ENCODE measurements at regions not wholly inside any gene's neighbourhood (a gene's known extent, or its start where the extent isn't known, plus 50 kb on each side); places are given as distances from the start of the nearest gene placed in this dataset.
"Not testable (repeated sequence)": the region's sequence is repeated elsewhere in the genome, so short reads cannot be mapped to it uniquely, and the experiment has no call there.

- no peak overlapping the region for H3K4me3 ChIP-seq
- no peaks in the 10 kb centered on the region for H3K9me3 ChIP-seq
- no peaks in the 10 kb centered on the region for H3K36me3 ChIP-seq
- H3K27ac ChIP-seq = no peak overlapping the region
- TF ChIP-seq CTCF (IDR thresholded peaks at IDR 0.05) = no peak
- intact Hi-C loops (cut with DNase I) = no loop called here
- H3K27me3 ChIP-seq = no peaks in the 10 kb centered on the region
- DNase-seq (ENCODE audit: low spot score in 2 of 2) = no peak
- no peaks in the 10 kb centered on the region for H3K4me1 ChIP-seq
Measured at GRCh38 chr5:105172918-105173317, 1610.3 kb upstream of the NUDT12 start.

- no peaks in the 10 kb centered on the region for H3K9me3 ChIP-seq
- DNase-seq (ENCODE audit: low spot score in 2 of 2) = no peak
- no peak overlapping the region for H3K4me3 ChIP-seq
- H3K4me1 ChIP-seq = no peaks in the 10 kb centered on the region
- no peaks in the 10 kb centered on the region for H3K36me3 ChIP-seq
- TF ChIP-seq CTCF (IDR thresholded peaks at IDR 0.05) = no peak
- intact Hi-C loops (cut with DNase I) = no loop called here
- no peaks in the 10 kb centered on the region for H3K27me3 ChIP-seq
- no peak overlapping the region for H3K27ac ChIP-seq
Measured at GRCh38 chr5:105168806-105169205, 1606.2 kb upstream of the NUDT12 start.

GRCh38 chr5:105167092-105167491, 1604.5 kb upstream of the NUDT12 start:
- H3K4me3 ChIP-seq = no peak overlapping the region
- no peak for DNase-seq (ENCODE audit: low spot score in 2 of 2)
- H3K27ac ChIP-seq = no peak overlapping the region
- H3K27me3 ChIP-seq = no peaks in the 10 kb centered on the region
- H3K36me3 ChIP-seq = no peaks in the 10 kb centered on the region
- H3K4me1 ChIP-seq = no peaks in the 10 kb centered on the region
- H3K9me3 ChIP-seq = no peaks in the 10 kb centered on the region
- intact Hi-C loops (cut with DNase I) = no loop called here
- no peak for TF ChIP-seq CTCF (IDR thresholded peaks at IDR 0.05)

GRCh38 chr5:105163547-105163946, 1601.0 kb upstream of the NUDT12 start:
- no peak for DNase-seq (ENCODE audit: low spot score in 2 of 2)
- no peaks in the 10 kb centered on the region for H3K36me3 ChIP-seq
- no peaks in the 10 kb centered on the region for H3K27me3 ChIP-seq
- H3K9me3 ChIP-seq = no peaks in the 10 kb centered on the region
- H3K4me3 ChIP-seq = no peak overlapping the region
- no peaks in the 10 kb centered on the region for H3K4me1 ChIP-seq
- intact Hi-C loops (cut with DNase I) = no loop called here
- no peak overlapping the region for H3K27ac ChIP-seq
- no peak for TF ChIP-seq CTCF (IDR thresholded peaks at IDR 0.05)

GRCh38 chr5:105162557-105162956, 1600.0 kb upstream of the NUDT12 start:
- H3K4me3 ChIP-seq; H3K36me3 ChIP-seq; H3K27ac ChIP-seq; H3K4me1 ChIP-seq; H3K27me3 ChIP-seq; H3K9me3 ChIP-seq; DNase-seq (ENCODE audit: low spot score in 2 of 2); intact Hi-C loops (cut with DNase I): not testable (repeated sequence)

GRCh38 chr5:105158526-105158925, 1595.9 kb upstream of the NUDT12 start:
- Histone ChIP-seq H3K27me3 (no peaks in the 10 kb centered on the region), H3K36me3 (no peaks in the 10 kb centered on the region), H3K4me3 (no peak overlapping the region), H3K4me1 (no peaks in the 10 kb centered on the region), H3K27ac (no peak overlapping the region), H3K9me3 (no peaks in the 10 kb centered on the region)
- no peak for DNase-seq (ENCODE audit: low spot score in 2 of 2)
- intact Hi-C loops (cut with DNase I) = no loop called here
- TF ChIP-seq CTCF (IDR thresholded peaks at IDR 0.05) = no peak

Data from ascending aorta (tissue), 2 donors.